ENCODE measurements at regions not wholly inside any gene's neighbourhood (a gene's known extent, or its start where the extent isn't known, plus 50 kb on each side); places are given as distances from the start of the nearest gene placed in this dataset.

- no peak overlapping the region for H3K4me3 ChIP-seq (replicated peaks in 1 of 2; ENCODE audit: low read depth in 2 of 2, low read length in 2 of 2)
- no peak for DNase-seq (ENCODE audit: low read depth in 2 of 2)
- TF ChIP-seq CTCF (IDR thresholded peaks at IDR 0.05; ENCODE audit: low read depth, low read length), result no peak
Measured at GRCh38 chr10:128820663-128821062, 646.4 kb upstream of the MGMT start.

GRCh38 chr10:128823201-128823600, 643.8 kb upstream of the MGMT start:
- DNase-seq (ENCODE audit: low read depth in 2 of 2), result no peak
- no peak overlapping the region for H3K4me3 ChIP-seq (replicated peaks in 1 of 2; ENCODE audit: low read depth in 2 of 2, low read length in 2 of 2)
- no peak for TF ChIP-seq CTCF (IDR thresholded peaks at IDR 0.05; ENCODE audit: low read depth, low read length)

- no peak for DNase-seq (ENCODE audit: low read depth in 2 of 2)
- no peak overlapping the region for H3K4me3 ChIP-seq (replicated peaks in 1 of 2; ENCODE audit: low read depth in 2 of 2, low read length in 2 of 2)
- no peak for TF ChIP-seq CTCF (IDR thresholded peaks at IDR 0.05; ENCODE audit: low read depth, low read length)
Measured at GRCh38 chr10:128825626-128826025, 641.4 kb upstream of the MGMT start.

GRCh38 chr10:128833671-128834070, 633.4 kb upstream of the MGMT start:
- DNase-seq (ENCODE audit: low read depth in 2 of 2), result no peak
- H3K4me3 ChIP-seq (replicated peaks in 1 of 2; ENCODE audit: low read depth in 2 of 2, low read length in 2 of 2), result no peak overlapping the region
- TF ChIP-seq CTCF (IDR thresholded peaks at IDR 0.05; ENCODE audit: low read depth, low read length), result no peak

GRCh38 chr10:128835361-128835760, 631.7 kb upstream of the MGMT start:
- H3K4me3 ChIP-seq (replicated peaks in 1 of 2; ENCODE audit: low read depth in 2 of 2, low read length in 2 of 2), result no peak overlapping the region
- DNase-seq (ENCODE audit: low read depth in 2 of 2), result no peak
- TF ChIP-seq CTCF (IDR thresholded peaks at IDR 0.05; ENCODE audit: low read depth, low read length), result no peak

- no peak overlapping the region for H3K4me3 ChIP-seq (replicated peaks in 1 of 2; ENCODE audit: low read depth in 2 of 2, low read length in 2 of 2)
- no peak for TF ChIP-seq CTCF (IDR thresholded peaks at IDR 0.05; ENCODE audit: low read depth, low read length)
- DNase-seq (ENCODE audit: low read depth in 2 of 2), result no peak
Measured at GRCh38 chr10:128837478-128837877, 629.6 kb upstream of the MGMT start.

- no peak for TF ChIP-seq CTCF (IDR thresholded peaks at IDR 0.05; ENCODE audit: low read depth, low read length)
- no peak for DNase-seq (ENCODE audit: low read depth in 2 of 2)
Measured at GRCh38 chr10:128839134-128839533, 627.9 kb upstream of the MGMT start.

More at GRCh38 chr10:128839134-128839533, 627.9 kb upstream of the MGMT start:
- H3K4me3 ChIP-seq (replicated peaks in 1 of 2; ENCODE audit: low read depth in 2 of 2, low read length in 2 of 2), result no peak overlapping the region
